ENCODE measurements at regions not wholly inside any gene's neighbourhood (a gene's known extent, or its start where the extent isn't known, plus 50 kb on each side); places are given as distances from the start of the nearest gene placed in this dataset.

GRCh38 chr10:104578671-104579070 is 62.4 kb upstream of the SORCS3 start:
- ATAC-seq (no peak), DNase-seq (no peak)
- H3F3A ChIP-seq (ENCODE audit: low read length, unreplicated experiment) = no peaks in the 10 kb centered on the region
- no peak overlapping the region for H3K9ac ChIP-seq (ENCODE audit: low read length)
- H3K4me2 ChIP-seq (ENCODE audit: low read length) = no peak overlapping the region
- H3K27ac ChIP-seq (ENCODE audit: low read length) = no peak overlapping the region
- no peaks in the 10 kb centered on the region for H3K79me2 ChIP-seq (ENCODE audit: low read length)
- no TSS peak for BruUV-seq (replicated peaks)
- no peaks in the 10 kb centered on the region for H3K4me1 ChIP-seq (ENCODE audit: insufficient read depth, low read length)
- no peaks in the 10 kb centered on the region for H4K20me1 ChIP-seq (ENCODE audit: low read length)
- POLR2A ChIA-PET (ENCODE audit: unreplicated experiment) = no interaction called here
- H2AFZ ChIP-seq (ENCODE audit: low read length) = no peak overlapping the region
- H3K4me3 ChIP-seq (ENCODE audit: low read length) = no peak overlapping the region
- H3K36me3 ChIP-seq (ENCODE audit: low read depth, low read length) = no peaks in the 10 kb centered on the region
- TF ChIP-seq EZH2 (IDR thresholded peaks at IDR 0.05; ENCODE audit: low read length, unreplicated experiment) (no peak), EZH2phosphoT487 (IDR thresholded peaks at IDR 0.05; ENCODE audit: borderline replicate concordance, low read length) (no peak), CTCF (conservative IDR thresholded peaks at IDR 0.05; ENCODE audit: low read depth, low read length) (no peak)
- CTCF ChIA-PET = no interaction called here
- H3K27me3 ChIP-seq (ENCODE audit: low read length) = peaks cover 40% of the 10 kb centered on the region
- H3K9me2 ChIP-seq (replicated peaks; ENCODE audit: low read length) = no peaks in the 10 kb centered on the region
- H3K9me3 ChIP-seq (ENCODE audit: low read length) = no peaks in the 10 kb centered on the region
- intact Hi-C loops (cut with micrococcal nuclease) = no loop called here

GRCh38 chr10:104579136-104579535 is 62.0 kb upstream of the SORCS3 start:
- intact Hi-C loops (cut with micrococcal nuclease) = no loop called here
- Histone ChIP-seq H4K20me1 (ENCODE audit: low read length) (no peaks in the 10 kb centered on the region), H3K9me2 (replicated peaks; ENCODE audit: low read length) (no peaks in the 10 kb centered on the region), H3K27ac (ENCODE audit: low read length) (no peak overlapping the region), H3F3A (ENCODE audit: low read length, unreplicated experiment) (no peaks in the 10 kb centered on the region), H2AFZ (ENCODE audit: low read length) (no peak overlapping the region), H3K4me3 (ENCODE audit: low read length) (no peak overlapping the region), H3K27me3 (ENCODE audit: low read length) (peaks cover 40% of the 10 kb centered on the region), H3K4me2 (ENCODE audit: low read length) (no peak overlapping the region), H3K4me1 (ENCODE audit: insufficient read depth, low read length) (no peaks in the 10 kb centered on the region), H3K9ac (ENCODE audit: low read length) (no peak overlapping the region), H3K9me3 (ENCODE audit: low read length) (no peaks in the 10 kb centered on the region), H3K79me2 (ENCODE audit: low read length) (no peaks in the 10 kb centered on the region), H3K36me3 (ENCODE audit: low read depth, low read length) (no peaks in the 10 kb centered on the region)
- ATAC-seq (no peak), DNase-seq (no peak)
- POLR2A ChIA-PET (ENCODE audit: unreplicated experiment) = no interaction called here
- TF ChIP-seq EZH2phosphoT487 (IDR thresholded peaks at IDR 0.05; ENCODE audit: borderline replicate concordance, low read length) = no peak
- no peak for TF ChIP-seq EZH2 (IDR thresholded peaks at IDR 0.05; ENCODE audit: low read length, unreplicated experiment)
- TF ChIP-seq CTCF (conservative IDR thresholded peaks at IDR 0.05; ENCODE audit: low read depth, low read length) = no peak
- BruUV-seq (replicated peaks) = no TSS peak
- CTCF ChIA-PET = no interaction called here

- no peaks in the 10 kb centered on the region for H4K20me1 ChIP-seq (ENCODE audit: low read length)
- no peaks in the 10 kb centered on the region for H3K4me1 ChIP-seq (ENCODE audit: insufficient read depth, low read length)
- H3F3A ChIP-seq (ENCODE audit: low read length, unreplicated experiment) = no peaks in the 10 kb centered on the region
- H3K9me3 ChIP-seq (ENCODE audit: low read length) = no peaks in the 10 kb centered on the region
- H3K27me3 ChIP-seq (ENCODE audit: low read length) = peaks cover 39% of the 10 kb centered on the region
- H3K36me3 ChIP-seq (ENCODE audit: low read depth, low read length) = no peaks in the 10 kb centered on the region
- ChIA-PET POLR2A (ENCODE audit: unreplicated experiment) (no interaction called here), CTCF (interaction anchor here (0.7 kb wide), 1 partner anchor 188 kb away, joined by 5 read pairs; no protein-coding TSS in a partner anchor)
- DNase-seq (no peak), ATAC-seq (no peak)
- TF ChIP-seq EZH2phosphoT487 (IDR thresholded peaks at IDR 0.05; ENCODE audit: borderline replicate concordance, low read length) (no peak), CTCF (conservative IDR thresholded peaks at IDR 0.05; ENCODE audit: low read depth, low read length) (no peak), EZH2 (IDR thresholded peaks at IDR 0.05; ENCODE audit: low read length, unreplicated experiment) (no peak)
- no peaks in the 10 kb centered on the region for H3K9me2 ChIP-seq (replicated peaks; ENCODE audit: low read length)
- no peak overlapping the region for H3K27ac ChIP-seq (ENCODE audit: low read length)
- H3K4me2 ChIP-seq (ENCODE audit: low read length) = no peak overlapping the region
- H3K9ac ChIP-seq (ENCODE audit: low read length) = no peak overlapping the region
- no peak overlapping the region for H2AFZ ChIP-seq (ENCODE audit: low read length)
- no peak overlapping the region for H3K4me3 ChIP-seq (ENCODE audit: low read length)
- BruUV-seq (replicated peaks) = no TSS peak
- H3K79me2 ChIP-seq (ENCODE audit: low read length) = no peaks in the 10 kb centered on the region
- intact Hi-C loops (cut with micrococcal nuclease) = no loop called here
These were observed 60.8 kb upstream of the SORCS3 start for GRCh38 chr10:104580321-104580720.
